ENCODE measurements at regions not wholly inside any gene's neighbourhood (a gene's known extent, or its start where the extent isn't known, plus 50 kb on each side); places are given as distances from the start of the nearest gene placed in this dataset.

DNA sequence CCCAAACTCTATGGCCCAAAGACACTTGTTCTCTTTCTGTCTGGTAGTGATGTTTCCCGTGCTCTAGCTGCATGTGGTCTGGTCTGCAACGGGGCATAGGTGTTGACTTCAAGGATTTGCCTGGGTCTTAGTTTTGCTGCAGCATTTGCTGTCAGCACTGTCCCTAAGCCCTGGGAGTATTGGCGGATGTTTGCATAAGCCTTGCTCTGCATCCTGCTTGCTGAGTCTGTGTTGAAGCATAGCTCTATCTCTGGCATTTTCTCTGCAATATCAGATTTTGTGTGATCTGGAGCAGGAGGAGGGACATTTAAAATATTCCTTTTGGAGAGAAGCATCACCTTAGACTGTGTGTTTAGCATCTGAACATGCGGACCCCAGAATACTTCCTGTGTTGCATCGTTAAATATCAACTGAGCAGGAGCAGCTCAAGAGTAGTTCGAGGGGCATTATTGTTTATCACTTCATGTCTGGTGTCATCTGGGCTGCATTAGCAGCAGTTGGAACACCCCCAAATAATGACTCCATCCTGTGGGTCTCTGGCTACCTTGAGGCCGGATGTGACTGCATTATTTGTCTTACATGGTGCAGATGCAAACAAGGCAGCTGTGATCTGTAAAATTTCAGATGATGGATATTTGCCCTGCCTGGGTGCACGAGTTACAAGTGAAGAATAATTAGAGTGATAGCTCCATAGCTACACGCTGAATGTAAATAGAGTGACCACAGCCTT lies 231.7 kb downstream of the TRIB2 start:
- Histone ChIP-seq H2AFZ (ENCODE audit: low read length) (no peak overlapping the region), H3K9me3 (ENCODE audit: control insufficient read depth, low read depth, low read length) (no peaks in the 10 kb centered on the region), H3K23me2 (ENCODE audit: insufficient read length, low read depth, low read length, poor library complexity, severe bottlenecking) (no peaks in the 10 kb centered on the region), H3K23ac (ENCODE audit: insufficient read length, low read depth, low read length) (no peak overlapping the region), H2BK5ac (ENCODE audit: insufficient read length, low read length) (no peak overlapping the region), H2BK15ac (ENCODE audit: low read depth, low read length) (no peak overlapping the region), H4K8ac (replicated peaks; ENCODE audit: insufficient read length, low read depth, low read length) (no peak overlapping the region), H3K79me2 (ENCODE audit: insufficient read depth, low read length) (no peaks in the 10 kb centered on the region), H3K9ac (ENCODE audit: extremely low read depth, insufficient read length, low read length) (no peak overlapping the region), H3K4me2 (ENCODE audit: insufficient read depth, insufficient read length, low read length) (no peak overlapping the region), H3K4ac (ENCODE audit: low read depth, low read length) (no peak overlapping the region), H3K14ac (ENCODE audit: insufficient read depth, low read length) (no peak overlapping the region), H3K18ac (ENCODE audit: insufficient read length, low read depth, low read length) (no peak overlapping the region), H2BK120ac (ENCODE audit: low read depth, low read length, poor library complexity, severe bottlenecking) (no peak overlapping the region), H2BK12ac (ENCODE audit: insufficient read length, low read depth, low read length) (no peak overlapping the region), H4K20me1 (ENCODE audit: control insufficient read depth, insufficient read depth, insufficient read length) (no peaks in the 10 kb centered on the region), H3K56ac (ENCODE audit: insufficient read length, low read depth, low read length) (no peak overlapping the region), H2AK5ac (ENCODE audit: insufficient read length, low read length) (no peak overlapping the region), H4K91ac (ENCODE audit: insufficient read length, low read depth, low read length) (no peak overlapping the region), H3K4me1 (ENCODE audit: insufficient read depth, low read length) (no peaks in the 10 kb centered on the region), H3T11ph (ENCODE audit: low read length) (no peak overlapping the region), H3K27me3 (ENCODE audit: insufficient read depth, low read length) (no peaks in the 10 kb centered on the region), H3K27ac (ENCODE audit: insufficient read length, low read depth, low read length) (no peak overlapping the region), H3K79me1 (ENCODE audit: insufficient read depth, low read depth, low read length, poor library complexity, severe bottlenecking) (no peaks in the 10 kb centered on the region), H4K5ac (ENCODE audit: insufficient read length, low read depth, low read length) (no peak overlapping the region), H2BK20ac (ENCODE audit: low read depth, low read length, poor library complexity, severe bottlenecking) (no peak overlapping the region)
- peaks cover 10 to 14% of the 10 kb centered on the region in 2 experiments for H3K4me1 Mint-ChIP-seq
- no peak overlapping the region for H3K4me3 Mint-ChIP-seq
- WGBS (ENCODE audit: extremely low coverage, insufficient read length, low lambda C conversion rate): no CpG with 5 or more reads among the region's 9 CpGs
- TF ChIP-seq, protein P1, sequence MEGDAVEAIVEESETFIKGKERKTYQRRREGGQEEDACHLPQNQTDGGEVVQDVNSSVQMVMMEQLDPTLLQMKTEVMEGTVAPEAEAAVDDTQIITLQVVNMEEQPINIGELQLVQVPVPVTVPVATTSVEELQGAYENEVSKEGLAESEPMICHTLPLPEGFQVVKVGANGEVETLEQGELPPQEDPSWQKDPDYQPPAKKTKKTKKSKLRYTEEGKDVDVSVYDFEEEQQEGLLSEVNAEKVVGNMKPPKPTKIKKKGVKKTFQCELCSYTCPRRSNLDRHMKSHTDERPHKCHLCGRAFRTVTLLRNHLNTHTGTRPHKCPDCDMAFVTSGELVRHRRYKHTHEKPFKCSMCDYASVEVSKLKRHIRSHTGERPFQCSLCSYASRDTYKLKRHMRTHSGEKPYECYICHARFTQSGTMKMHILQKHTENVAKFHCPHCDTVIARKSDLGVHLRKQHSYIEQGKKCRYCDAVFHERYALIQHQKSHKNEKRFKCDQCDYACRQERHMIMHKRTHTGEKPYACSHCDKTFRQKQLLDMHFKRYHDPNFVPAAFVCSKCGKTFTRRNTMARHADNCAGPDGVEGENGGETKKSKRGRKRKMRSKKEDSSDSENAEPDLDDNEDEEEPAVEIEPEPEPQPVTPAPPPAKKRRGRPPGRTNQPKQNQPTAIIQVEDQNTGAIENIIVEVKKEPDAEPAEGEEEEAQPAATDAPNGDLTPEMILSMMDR (conservative IDR thresholded peaks at IDR 0.05): no peak
- no peaks in the 10 kb centered on the region; the same call in 1 of the 2 replicates for H3K27me3 Mint-ChIP-seq (ENCODE audit: low read depth)
- no peaks in the 10 kb centered on the region for H3K9me3 Mint-ChIP-seq
- DNase-seq: no peak
- H3K27ac Mint-ChIP-seq: no peak overlapping the region; a peak in 1 of 7 replicates
- H3K36me3 Mint-ChIP-seq (ENCODE audit: insufficient read depth in 1 of 3, low read depth in 3 of 3): no peaks in the 10 kb centered on the region
